ENCODE measurements at regions not wholly inside any gene's neighbourhood (a gene's known extent, or its start where the extent isn't known, plus 50 kb on each side); places are given as distances from the start of the nearest gene placed in this dataset.
A peak's percentile ranks its signal among the peaks of the same experiment; 100 is the strongest.

DNA sequence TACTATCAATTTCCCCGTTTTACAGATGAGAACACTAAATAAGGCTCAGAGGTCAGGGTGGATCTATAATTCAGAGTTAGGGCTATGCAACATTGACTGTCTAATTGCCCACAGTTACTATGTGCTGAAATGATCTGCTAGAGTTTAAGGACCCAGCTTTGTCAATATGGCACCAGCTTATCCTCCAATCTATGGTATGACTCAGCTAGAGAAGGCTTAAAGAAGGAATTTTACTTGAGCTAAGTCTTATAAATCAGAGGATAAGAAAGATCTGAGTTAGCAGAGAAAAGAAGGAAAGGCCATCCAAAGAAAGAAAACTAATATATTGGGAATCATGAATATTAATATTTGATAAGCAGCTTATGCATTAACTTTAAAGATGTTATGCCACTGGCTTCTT, 78.1 kb downstream of the ASB9 start:
- DNase-seq: no peak

DNA sequence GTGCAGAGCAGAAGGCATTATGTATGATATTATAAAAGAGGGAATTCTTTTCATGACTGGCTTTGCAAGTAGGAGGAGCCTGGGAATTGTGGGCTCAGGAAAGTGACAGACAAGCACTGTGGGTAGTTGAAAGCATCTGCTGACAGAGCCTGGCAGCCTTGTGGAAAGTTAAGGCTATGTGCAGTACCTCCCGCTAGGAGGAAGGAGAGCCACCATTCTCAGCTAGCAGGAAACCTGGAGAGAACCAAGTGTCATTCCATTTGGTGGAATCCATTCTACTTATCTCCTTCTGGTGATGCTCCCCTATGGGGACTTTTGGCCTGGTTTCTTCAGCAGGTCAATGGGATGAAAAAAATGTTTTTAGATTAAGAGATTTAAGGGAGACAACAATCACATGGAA, 81.8 kb downstream of the ASB9 start:
- no peak for DNase-seq

DNA sequence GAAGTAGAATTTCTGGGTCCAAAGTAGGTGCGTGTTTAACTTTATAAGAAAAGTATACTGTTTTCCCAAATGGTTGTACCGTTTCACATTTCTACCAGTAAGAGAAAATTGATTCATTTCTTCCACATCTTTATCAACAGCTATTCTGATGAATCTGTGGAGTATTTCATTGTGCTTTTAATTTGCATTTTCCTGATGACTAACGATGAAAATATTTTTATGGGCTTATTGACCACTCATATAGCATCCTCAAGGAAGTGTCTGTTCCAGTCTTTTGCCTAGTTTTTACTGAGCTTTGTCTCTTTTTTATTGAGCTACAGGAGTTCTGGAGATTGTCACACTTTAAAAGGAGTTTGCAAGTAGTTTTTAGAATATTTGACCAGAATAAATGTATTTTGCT, 92.6 kb downstream of the ASB9 start:
- DNase-seq: no peak

DNA sequence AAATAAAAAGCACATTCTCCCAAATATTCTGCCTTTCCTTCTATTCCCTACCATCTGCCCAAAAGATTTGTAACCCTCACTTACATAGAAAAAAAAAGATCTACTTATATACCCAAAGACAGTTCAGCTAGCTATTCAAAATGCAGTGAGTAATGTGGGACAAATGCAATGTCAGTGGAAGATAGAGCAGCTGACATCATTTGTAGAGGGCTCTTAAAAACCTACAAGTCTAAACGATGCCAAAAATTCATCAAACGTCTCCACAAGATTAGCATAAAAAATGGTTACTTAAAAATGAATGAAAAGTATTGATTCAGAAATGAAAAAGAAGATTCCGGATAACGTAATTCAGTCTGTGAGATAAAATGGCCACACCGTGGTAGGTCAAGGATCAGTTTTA, 96.5 kb downstream of the ASB9 start:
- DNase-seq: no peak

DNA sequence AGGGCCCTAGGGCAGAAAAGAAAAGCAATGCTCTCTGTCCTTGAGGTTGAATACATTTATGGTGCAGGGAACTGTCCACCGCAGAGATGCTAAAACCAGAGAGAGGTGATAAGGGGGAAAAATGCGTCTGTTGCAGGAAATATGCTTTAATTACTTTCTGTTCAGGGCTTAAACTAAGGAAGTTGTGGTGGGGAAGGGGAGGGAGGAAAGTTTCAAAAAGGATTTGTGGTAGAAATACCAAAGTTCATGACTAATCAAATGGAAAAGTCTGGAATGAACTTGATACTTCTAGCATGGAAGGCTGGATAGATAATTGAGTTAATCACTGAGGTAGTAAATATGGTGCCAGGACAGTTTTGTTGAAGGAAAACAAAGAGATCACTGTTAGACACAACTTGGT, 99.0 kb downstream of the ASB9 start:
- no peak for DNase-seq

DNA sequence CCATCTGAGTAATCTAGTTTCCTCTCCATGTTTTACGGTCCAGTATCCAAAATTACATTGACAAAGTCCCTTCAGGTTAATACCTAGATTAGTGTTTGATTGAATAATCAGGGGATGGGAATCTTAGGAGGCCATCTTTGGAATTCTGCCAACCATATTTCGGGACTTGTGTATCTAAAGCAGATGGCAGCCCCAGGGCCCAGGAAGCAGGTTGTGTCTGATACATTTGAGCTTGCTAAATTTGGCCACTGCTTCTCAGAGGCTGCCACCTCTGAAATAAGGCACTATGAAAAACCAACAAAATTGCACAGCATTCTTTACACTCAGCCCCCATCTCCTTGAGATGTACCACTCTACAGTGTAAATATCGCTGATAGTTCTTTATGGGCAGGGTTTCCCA, 102.1 kb downstream of the ASB9 start:
- no peak for DNase-seq

DNA sequence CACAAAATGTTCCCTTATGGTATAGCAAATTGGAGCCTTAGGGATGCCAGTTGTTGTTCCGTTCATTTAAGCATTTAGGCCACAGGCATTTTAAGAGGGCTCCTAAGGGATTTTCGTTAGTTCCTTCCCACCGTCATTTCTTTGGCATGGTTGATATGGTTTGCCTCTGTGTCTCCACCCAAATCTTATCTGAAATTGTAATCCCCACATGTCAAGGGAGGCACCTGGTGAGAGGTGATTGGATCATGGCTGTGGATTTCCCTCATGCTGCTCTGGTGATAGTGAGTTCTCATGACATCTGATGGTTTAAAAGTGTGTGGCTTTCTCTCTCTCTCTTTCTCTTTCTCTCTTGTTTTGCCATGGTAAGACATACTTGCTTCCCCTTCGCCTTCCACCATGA, 104.1 kb downstream of the ASB9 start:
- DNase-seq: no peak

DNA sequence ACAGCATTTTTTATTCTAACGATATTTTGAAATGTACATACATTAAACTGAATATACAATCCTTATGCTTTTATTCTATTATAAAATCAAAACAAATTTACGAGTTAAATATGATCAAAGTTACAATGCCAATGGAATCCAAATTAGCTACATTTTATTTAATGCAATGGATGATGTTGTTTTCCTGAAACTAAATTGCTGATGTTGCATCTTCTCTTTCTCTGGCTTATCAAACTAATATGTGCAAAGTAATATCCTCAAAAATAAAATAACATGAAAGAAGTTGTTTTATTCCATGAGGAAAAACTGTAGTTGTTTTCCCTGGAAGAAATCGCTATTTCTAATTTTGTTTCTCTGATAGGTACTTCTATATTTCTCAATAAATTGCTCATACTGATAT, 106.8 kb downstream of the ASB9 start:
- DNase-seq: no peak

DNA sequence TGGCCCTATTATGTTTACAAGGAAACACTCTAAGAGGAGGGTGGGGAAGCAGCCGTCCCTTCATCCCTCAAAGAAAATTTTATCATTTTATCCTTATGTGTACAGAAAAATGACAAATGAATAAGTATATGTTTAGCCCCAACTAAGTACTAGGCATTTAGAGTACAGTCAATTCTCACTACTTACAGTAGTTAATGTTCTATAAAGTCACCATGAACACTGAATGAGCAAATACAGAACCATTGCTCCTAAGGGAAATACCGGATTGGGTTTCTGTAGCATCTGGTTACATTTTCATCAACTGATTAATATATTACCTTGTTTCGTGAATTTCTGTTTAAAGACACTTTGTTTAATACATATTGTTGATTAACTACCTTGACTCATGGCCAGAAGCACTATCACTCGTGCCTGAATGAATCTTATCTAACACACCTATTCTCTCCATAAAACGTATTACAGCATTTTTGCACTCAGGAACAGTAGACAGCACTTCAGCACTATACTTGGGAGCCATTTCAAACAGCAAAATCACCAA, 109.3 kb downstream of the ASB9 start:
- DNase-seq: no peak

DNA sequence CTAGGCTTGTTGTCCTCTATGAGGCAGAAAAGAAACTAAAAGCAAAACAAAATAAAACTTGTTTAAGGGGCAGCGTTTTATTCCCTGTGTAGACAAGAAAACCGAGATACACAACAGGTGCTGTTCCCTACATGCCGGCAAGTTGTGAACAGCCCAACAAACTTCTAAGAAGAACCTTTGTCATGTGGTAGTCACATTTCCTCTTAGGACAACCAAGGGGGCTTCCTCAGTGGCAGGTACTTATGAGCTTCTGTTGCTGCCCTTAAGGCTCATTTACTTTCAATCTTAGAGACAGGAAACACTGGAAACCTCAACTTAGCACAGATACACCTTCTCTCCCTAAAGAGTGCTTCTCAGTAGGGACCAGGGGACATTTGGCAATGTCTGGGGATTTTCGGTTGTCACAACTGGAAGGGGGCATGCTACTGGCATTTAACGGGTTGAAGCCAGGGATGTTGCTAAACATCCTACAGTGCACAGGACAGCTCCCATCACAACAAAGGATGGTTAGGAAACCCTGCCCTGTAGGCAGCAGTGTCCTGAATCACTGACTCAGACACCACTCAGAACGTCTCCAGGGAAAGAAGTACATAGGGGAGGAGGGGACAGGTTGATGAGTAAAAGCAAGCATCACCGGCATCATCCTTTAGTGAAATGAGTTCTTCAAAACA, 111.0 kb downstream of the ASB9 start:
- no peak for DNase-seq

DNA sequence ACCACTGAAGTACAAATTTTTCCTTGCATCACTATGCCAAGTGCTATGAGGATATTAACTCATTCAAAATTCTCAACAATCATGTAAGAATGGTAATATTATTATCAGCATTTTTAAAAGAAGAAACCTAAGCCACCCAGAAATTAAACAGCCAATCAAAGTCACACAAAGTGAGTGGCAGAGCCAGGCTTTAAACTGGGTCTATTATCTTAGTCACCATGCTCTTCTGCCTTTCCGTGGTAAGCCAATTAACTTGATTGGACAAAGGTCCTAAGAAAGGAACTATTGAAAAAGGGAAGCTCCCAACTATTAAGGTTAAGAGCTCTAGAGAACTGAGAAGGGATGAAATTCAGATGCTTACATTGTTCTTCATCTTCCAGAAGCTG, 111.5 kb downstream of the ASB9 start:
- no peak for DNase-seq

DNA sequence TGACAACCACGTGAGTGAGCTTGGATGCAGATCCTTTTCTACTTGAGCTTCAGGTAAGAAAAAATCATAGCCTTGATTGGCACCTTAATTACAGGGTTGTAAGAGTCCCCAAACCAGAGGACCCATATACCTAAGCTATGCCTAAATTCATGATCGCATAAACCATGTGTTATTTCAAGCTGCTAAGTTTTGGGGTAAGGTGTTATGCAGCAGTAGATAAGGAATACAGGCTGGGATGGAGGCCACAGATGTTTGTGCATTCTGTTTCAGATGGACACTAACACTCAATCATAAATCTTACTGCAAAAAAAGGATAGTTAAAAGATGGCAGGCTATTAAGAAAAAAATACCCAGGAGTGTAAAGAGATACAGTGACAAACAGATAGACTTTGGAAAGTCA, 112.3 kb downstream of the ASB9 start:
- DNase-seq: no peak

DNA sequence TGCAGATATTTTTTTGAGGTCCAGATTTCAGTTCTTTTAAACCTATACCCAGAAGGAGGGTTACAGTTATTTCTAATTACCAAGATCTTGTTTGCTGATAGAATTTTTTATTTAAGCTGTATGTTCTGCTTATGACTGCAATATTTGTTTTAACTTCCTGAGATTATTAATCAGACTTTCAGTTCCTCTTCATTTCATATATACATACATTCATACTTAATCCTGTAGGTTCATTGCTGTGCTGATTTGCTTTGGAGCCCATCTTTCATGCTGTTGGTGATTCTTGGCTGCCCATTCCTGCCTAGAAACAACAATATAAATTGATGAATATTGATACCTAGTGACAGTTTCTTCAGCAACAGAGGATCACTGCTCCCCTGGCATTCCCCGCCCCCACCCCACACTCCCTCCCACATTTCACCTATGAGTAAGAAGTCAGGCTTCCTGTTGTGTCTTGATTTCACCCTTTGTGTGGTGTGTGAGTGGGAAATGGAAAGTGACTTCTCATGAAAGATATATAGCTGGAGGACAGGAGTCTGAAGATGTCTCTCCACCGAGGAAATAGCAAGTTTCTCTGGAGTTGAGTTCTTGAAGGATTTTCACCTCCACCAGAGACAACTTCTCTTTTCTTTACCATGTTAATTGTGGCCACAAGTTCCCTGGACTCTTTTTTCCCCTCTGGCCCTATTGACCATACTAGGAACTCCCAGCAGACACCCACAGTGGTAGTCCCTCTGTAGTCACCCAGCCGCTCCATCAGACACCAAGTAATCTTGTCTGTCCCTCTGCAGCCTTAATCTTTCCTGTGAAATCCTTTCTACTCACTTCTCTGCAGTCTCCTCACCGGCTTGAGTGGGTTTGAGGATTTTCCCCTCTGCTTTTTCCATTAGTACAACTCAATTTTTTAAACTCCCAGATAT, 118.4 kb downstream of the ASB9 start:
- no peak for DNase-seq

DNA sequence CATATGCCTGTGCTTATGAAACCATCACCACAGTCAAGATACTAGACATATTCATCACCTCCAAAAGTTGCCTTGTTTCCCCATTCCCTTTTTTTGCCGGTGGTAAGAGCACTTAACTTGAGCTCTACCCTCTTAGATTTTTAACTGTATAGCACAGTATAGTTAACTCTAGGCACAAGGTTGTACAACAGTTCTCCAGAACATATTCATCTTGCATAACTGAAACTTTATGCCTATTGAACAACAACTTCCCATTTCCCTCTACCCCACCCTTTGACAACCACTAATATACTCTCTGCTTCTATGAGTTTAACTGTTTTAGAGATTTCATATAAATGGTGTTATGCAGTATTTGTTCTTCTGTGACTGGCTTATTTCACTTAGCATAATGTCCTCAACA, 119.3 kb downstream of the ASB9 start:
- DNase-seq: no peak

DNA sequence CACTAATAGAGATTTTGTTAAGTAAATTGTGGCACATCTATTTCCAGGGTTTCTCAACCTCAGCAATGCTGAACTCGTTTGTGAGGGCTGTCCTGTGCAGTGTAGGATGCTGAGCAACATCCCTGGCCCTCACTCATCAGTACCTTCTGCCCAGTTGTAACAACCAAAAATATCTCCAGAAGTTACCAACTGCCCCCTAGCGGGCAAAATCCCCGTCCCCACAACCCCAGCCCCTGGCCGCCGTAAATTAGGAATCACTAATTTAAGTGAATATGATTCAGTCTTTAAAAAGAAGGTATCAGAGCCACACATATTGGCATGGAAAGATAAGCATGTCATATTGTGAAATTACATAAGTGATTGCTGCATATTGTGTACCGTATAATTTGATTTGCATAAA, 123.4 kb downstream of the ASB9 start:
- DNase-seq: no peak

DNA sequence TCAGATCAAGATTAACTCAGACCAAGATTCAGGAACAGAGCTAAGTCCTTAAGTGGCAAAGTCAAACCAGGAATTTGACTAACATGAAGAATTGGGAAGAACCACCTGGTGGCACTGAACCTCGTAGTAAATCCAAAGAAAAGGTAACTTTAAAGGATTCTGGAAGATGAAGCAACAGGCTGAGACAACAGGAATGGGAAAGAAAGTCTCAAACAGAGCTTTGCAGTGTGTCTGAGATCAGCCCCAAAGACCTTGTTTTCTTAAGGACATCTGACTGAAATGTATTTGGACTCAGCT, 126.1 kb downstream of the ASB9 start:
- no peak for DNase-seq

DNA sequence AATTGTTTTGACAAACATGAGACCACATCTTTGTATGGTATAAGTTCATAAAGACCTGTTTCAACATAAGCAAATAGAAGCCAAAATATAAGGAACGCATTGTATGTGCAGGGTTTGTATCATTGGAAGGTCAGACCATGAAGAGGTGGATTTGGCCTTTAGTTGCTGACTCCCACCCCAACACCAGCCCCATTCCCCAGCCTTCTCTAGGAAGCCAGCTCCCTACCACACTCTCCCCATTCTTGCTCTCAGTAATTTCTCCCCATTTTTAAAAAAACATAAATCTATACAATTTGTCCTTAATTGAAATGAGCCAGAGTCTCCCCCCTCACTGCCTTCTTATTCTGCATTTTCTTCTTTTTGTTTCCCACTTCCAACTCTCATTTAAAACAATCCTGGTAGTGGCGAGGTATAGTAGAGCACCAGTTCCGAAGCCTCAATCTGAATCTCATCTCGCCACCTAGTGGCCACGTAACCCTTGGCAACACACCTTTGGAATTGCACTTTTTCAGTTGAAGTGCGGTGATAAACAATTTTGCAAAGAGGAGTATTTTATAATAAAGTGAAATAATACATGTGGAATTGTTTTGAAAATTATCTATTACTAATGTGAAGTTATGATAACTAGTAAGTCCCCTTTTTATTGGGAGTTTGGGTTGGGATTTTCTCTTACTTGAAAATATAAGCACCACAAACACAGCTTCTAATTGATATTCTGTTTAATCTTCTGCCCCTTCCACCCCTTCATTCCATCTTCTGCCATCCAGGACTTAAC, 126.6 kb downstream of the ASB9 start:
- peak; percentile 55 for DNase-seq

DNA sequence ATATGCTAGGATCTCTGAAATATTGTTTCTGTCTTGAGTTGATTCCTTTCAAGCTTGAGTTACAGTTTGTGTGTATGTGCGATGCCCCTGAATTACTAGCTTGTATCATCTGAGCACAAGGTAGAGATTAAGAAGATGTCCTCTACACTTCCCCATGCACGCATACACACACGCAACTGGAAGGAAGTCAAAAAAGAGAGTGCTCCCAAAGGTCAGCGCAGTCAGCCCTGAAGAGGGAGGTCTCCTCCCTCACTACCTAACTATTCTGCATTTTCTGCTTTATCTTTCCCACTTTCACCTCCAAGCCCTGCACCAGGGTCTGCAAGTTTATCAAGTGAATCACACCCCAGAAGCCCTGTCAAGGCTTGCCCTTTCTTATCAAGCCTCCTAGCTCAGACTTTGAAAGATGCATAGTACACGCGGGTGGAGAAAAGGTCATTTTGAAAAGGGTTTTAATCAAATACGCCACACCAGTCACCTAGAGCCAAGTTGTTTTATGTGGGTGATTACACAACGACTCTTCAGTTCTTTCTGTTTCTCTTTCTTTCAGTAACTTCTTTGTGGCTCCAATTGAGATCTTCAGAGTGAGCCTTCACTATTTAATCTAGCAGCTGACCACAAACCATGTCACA, 127.7 kb downstream of the ASB9 start:
- no peak for DNase-seq

DNA sequence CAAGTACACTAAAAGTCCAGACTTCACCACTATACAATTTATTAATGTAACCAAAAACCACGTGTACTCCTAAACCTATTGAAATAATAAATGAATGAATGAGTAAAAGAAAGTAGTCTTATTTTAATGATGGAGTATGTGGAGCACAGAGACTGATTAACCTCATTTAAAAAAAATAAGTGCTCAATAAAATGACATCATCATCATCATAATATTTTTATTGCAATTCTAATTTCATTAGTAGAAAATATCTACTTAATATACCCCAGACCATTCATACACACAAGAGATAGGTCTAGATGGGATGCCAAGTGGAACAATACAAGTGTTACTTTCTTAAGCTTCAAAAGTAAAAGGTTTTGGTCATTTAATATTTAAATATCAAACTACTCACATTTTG, 133.1 kb downstream of the ASB9 start:
- DNase-seq: no peak

DNA sequence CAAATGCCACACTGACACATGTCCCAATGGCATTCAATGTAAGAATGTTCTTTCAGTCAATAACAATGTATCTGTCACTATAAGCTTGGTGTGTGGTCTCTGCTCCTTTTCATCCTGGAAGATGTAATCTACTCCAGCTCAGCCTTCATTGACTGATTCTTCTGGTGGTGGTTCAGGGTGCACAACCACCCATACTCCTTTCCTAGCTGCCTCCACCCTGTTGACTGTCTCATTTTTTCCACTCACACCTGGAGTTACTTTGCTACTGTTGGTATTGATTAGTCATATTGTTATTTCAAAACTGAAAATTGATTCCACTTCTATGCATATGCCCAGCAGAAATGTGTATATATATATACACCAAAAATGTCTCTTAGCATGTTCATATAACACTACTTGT, 140.5 kb downstream of the ASB9 start:
- no peak for DNase-seq

DNA sequence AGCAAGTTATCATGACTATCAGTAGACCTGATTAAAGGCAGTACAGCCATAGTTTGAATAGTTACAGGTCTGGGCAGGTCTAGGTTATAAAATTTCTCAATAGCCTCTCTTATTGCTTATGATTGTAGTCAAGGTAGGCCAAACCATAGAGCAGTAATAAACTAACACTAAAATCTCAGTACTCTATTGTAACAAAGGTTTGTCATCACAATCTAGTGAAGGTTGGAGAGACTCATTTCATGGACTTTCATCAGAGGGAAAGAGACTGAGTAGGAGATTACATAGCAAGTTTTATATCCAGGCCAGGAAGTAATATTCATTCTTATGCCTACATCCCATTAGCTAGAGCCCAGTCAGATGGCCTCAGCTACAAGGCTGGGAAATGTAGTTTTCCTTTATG, 141.0 kb downstream of the ASB9 start:
- DNase-seq: no peak

DNA sequence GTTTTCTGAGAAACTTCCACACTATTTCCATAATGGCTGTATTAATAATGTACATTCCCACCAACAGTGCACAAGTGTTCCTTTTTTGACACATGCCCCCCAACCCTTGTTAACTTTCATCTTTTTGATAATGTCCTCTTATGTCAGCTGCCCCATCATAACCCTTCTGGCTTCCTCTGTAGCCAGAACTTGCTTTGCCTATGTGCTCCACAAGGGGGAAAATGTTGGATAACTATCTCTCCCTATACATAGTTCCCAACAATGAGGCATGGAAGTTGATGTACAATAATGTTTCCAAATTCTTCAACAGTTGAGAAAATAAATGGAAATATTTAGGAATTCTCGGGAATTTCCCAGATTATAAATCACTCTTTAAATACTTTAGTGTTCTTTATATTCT, 142.9 kb downstream of the ASB9 start:
- DNase-seq: no peak

DNA sequence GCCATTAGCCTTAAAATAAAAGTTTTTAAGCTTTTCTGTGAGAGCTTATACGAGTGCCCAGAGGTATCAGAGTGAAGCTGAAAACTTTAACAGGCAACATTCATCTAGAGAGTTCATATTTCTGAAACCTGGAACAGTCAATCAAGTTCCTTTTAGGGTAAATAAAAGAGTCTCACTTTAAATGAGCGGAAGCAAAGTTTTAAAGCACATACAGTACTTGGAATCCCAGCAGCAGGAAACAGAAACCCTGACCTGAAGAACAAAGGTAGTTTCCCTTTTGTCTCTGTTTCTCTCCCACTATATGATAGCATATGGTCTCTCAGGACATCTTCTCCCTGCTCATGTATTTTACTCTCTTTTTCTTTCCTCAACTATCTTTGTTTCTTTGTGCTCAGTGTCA, 153.0 kb downstream of the ASB9 start:
- DNase-seq: no peak

Data from right forelimb (tissue), 1 donor.